ENCODE measurements at regions not wholly inside any gene's neighbourhood (a gene's known extent, or its start where the extent isn't known, plus 50 kb on each side); places are given as distances from the start of the nearest gene placed in this dataset.

GRCh38 chr5:3518576-3518975, 77.1 kb upstream of the IRX1 start:
- TF ChIP-seq CTCF (IDR thresholded peaks at IDR 0.05; ENCODE audit: insufficient read depth, low read depth, low read length): no peak
- Histone ChIP-seq H3K36me3 (ENCODE audit: control insufficient read depth, insufficient read depth, low read length) (no peaks in the 10 kb centered on the region), H3K4me3 (ENCODE audit: low read depth, low read length) (no peak overlapping the region), H3K27me3 (ENCODE audit: control insufficient read depth, insufficient read depth, low read length) (no peaks in the 10 kb centered on the region)
- ChIA-PET POLR2A (no interaction called here), CTCF (no interaction called here)
- DNase-seq (ENCODE audit: low read depth): no peak

- no peak for TF ChIP-seq CTCF (IDR thresholded peaks at IDR 0.05; ENCODE audit: insufficient read depth, low read depth, low read length)
- Histone ChIP-seq H3K27me3 (ENCODE audit: control insufficient read depth, insufficient read depth, low read length) (no peaks in the 10 kb centered on the region), H3K36me3 (ENCODE audit: control insufficient read depth, insufficient read depth, low read length) (no peaks in the 10 kb centered on the region), H3K4me3 (ENCODE audit: low read depth, low read length) (no peak overlapping the region)
- no peak for DNase-seq (ENCODE audit: low read depth)
- ChIA-PET CTCF (no interaction called here), POLR2A (no interaction called here)
These were observed 77.6 kb upstream of the IRX1 start for GRCh38 chr5:3518051-3518450.

GRCh38 chr5:3517348-3517747, 78.3 kb upstream of the IRX1 start:
- CTCF ChIA-PET: no interaction called here

GRCh38 chr5:3512361-3513095, 83.1 kb upstream of the IRX1 start:
- CTCF ChIA-PET: no interaction called here
- H3K36me3 ChIP-seq (ENCODE audit: control insufficient read depth, insufficient read depth, low read length): no peaks in the 10 kb centered on the region
- DNase-seq (ENCODE audit: low read depth): no peak
- H3K27me3 ChIP-seq (ENCODE audit: control insufficient read depth, insufficient read depth, low read length): no peaks in the 10 kb centered on the region
- POLR2A ChIA-PET: no interaction called here
- TF ChIP-seq CTCF (IDR thresholded peaks at IDR 0.05; ENCODE audit: insufficient read depth, low read depth, low read length): no peak
- H3K4me3 ChIP-seq (ENCODE audit: low read depth, low read length): no peak overlapping the region

More at GRCh38 chr5:3517348-3517747, 78.3 kb upstream of the IRX1 start:
- no peaks in the 10 kb centered on the region for H3K27me3 ChIP-seq (ENCODE audit: control insufficient read depth, insufficient read depth, low read length)
- H3K4me3 ChIP-seq (ENCODE audit: low read depth, low read length): no peak overlapping the region
- no peak for TF ChIP-seq CTCF (IDR thresholded peaks at IDR 0.05; ENCODE audit: insufficient read depth, low read depth, low read length)
- H3K36me3 ChIP-seq (ENCODE audit: control insufficient read depth, insufficient read depth, low read length): no peaks in the 10 kb centered on the region
- POLR2A ChIA-PET: no interaction called here
- no peak for DNase-seq (ENCODE audit: low read depth)

GRCh38 chr5:3511934-3512333, 83.7 kb upstream of the IRX1 start:
- Histone ChIP-seq H3K27me3 (ENCODE audit: control insufficient read depth, insufficient read depth, low read length) (no peaks in the 10 kb centered on the region), H3K36me3 (ENCODE audit: control insufficient read depth, insufficient read depth, low read length) (no peaks in the 10 kb centered on the region), H3K4me3 (ENCODE audit: low read depth, low read length) (no peak overlapping the region)
- DNase-seq (ENCODE audit: low read depth): no peak
- no peak for TF ChIP-seq CTCF (IDR thresholded peaks at IDR 0.05; ENCODE audit: insufficient read depth, low read depth, low read length)
- CTCF ChIA-PET: no interaction called here
- POLR2A ChIA-PET: no interaction called here
